ENCODE measurements at regions not wholly inside any gene's neighbourhood (a gene's known extent, or its start where the extent isn't known, plus 50 kb on each side); places are given as distances from the start of the nearest gene placed in this dataset.

GRCh38 chr6:86306210-86306609, 631.1 kb upstream of the HTR1E start:
- TF ChIP-seq CTCF (conservative IDR thresholded peaks at IDR 0.05; ENCODE audit: low read length), result no peak
- TF ChIP-seq EZH2phosphoT487 (IDR thresholded peaks at IDR 0.05; ENCODE audit: borderline replicate concordance, low read depth, low read length), result no peak

Measured in OCI-LY7 (cell line).